ENCODE measurements at regions not wholly inside any gene's neighbourhood (a gene's known extent, or its start where the extent isn't known, plus 50 kb on each side); places are given as distances from the start of the nearest gene placed in this dataset.
"Not testable (repeated sequence)": the region's sequence is repeated elsewhere in the genome, so short reads cannot be mapped to it uniquely, and the experiment has no call there.

DNA sequence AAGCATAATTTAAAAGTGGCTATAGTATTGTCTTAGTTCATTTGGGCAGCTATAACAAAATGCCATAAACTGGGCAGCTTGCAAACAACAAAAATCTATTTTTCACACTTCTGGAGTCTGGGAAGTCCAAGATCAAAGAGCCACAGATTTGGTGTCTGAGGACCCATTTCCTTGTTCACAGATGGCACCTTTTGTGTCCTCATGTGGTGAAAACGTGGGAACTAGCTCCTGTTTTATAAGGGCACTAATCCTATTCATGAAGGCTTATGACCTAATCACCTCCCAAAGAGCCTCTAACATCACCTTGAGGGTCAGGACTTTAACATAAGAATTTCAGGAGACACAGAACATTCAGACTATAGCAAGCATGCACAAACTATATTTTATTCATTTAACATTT, 126.5 kb upstream of the WDFY3 start:
- ATAC-seq (no peak), DNase-seq (no peak)
- intact Hi-C loops (cut with micrococcal nuclease): no loop called here

DNA sequence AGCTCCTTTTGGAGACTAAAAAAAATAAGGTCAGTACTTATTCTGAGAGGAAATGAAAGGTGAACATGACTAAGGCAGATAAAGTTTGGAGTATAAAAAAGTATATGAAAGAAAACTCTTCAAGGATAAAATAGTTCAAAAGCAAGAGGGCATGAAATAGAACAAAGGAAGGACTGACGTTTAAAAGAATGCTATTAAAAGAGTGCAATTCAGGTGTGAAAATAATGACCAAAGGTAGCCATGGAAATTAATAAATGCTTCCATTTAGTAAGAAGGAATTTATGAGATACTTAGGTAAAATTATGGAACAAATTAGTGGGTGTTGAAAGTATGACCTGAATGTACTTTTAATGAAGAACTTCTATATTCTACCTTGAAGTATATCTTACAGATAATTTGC, 128.2 kb upstream of the WDFY3 start:
- intact Hi-C loops (cut with micrococcal nuclease): loop anchor here (5.0 kb wide), 1 partner anchor 123 kb away; no protein-coding TSS in a partner anchor
- no peak for ATAC-seq

DNA sequence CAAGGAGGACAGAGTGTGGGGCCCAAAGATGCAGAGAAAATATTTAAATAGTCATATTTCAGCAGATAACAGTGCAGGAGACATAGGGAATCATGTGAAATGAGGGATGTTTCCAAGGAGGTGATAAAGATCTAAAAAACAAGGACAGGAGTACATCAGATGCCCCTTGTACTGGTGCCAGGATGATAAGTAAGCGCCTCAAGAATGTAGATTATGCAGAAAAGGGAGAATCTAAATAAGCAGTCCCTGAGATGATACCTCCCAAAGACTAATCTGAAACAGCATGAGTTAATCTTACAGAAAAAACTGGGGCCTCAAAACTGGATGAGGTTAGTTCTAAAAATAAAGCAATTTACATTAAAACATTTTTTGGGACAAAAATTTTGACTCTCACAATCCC, 136.1 kb upstream of the WDFY3 start:
- intact Hi-C loops (cut with micrococcal nuclease): no loop called here
- ATAC-seq: no peak
- DNase-seq: no peak

More for the DNA sequence above, 128.2 kb upstream of the WDFY3 start:
- no peak for DNase-seq

DNA sequence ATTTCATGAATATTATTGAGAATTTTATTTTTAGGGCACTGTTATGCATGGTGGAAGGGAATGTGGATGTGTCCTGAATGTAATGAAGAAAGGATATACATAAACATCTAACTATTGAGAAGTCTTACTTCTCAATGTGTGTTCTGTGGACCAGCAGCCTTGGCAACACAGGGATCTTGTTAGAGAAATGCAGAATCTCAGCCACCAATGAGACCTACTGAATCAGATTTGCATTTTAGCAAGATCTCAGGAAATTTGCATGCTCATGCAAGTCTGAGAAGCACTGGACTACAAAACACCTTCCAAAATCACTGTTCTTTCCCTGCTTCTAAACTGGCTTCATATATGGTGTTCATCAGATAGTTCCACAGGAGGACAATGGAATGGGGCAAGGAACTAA, 139.7 kb upstream of the WDFY3 start:
- DNase-seq (no peak), ATAC-seq (no peak)
- intact Hi-C loops (cut with micrococcal nuclease): no loop called here

DNA sequence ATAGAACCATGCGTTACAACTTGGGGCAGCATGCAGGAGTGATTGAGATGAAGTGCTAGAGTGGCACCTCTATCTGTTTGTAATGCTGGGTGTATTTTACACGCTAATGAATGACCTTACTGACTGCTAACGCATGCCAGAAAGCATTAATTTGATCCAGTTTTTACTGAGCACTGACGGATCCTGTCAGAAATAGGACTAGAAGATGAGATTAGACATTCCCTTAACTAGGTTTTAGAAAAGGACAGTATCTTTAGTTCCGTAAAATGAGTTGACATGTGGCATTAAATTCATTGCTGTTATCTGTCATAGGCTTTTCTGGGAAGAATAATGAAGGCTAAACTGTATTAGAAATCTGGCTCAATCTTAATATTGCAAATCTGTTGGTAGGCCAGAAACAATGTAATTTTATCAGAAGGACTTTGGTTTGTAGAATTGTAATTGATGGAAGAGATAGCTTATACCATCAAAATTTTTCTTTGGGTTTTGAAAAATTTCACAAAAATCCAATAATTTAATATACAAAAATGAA, 140.4 kb upstream of the WDFY3 start:
- no peak for DNase-seq
- intact Hi-C loops (cut with micrococcal nuclease): no loop called here
- no peak for ATAC-seq

DNA sequence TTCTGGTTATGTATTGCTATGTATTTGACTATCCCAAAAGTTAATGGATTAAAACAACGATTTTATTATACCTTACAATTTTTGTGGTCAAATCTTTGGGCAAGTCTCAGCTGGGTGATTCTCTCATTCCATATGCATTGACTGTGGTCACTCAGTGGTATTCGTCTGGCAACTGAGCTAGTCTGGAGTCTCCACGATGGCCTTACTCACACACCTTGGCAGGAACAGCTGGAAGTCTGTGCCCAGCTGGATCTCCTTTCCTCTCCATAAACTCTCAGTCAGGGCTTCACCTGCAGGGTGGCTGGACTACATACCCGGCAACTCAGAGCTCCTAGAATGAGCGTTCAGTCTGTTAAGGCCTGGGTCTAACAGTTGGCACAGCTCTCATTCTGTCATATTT, 141.1 kb upstream of the WDFY3 start:
- ATAC-seq (no peak), DNase-seq (no peak)
- intact Hi-C loops (cut with micrococcal nuclease): no loop called here

DNA sequence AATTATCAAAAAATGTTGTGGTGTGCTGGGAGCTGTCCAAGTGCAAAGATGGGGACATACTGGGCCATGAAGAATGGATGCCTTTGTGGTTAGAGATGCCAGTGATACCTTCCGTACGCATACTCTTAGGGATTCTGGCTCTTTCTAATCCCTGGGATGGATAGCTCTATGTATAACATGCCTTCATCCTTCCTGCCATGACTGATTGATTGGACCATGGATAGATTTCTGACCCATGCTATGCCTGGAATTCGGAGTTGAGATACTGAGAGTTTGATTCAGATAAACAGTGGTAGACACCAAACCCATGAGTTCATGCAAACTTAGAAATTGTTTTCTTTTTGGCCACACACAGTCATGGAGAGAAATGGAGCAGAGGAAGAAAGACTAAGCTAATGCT, 147.2 kb upstream of the WDFY3 start:
- ATAC-seq (no peak), DNase-seq (no peak)
- intact Hi-C loops (cut with micrococcal nuclease): no loop called here

DNA sequence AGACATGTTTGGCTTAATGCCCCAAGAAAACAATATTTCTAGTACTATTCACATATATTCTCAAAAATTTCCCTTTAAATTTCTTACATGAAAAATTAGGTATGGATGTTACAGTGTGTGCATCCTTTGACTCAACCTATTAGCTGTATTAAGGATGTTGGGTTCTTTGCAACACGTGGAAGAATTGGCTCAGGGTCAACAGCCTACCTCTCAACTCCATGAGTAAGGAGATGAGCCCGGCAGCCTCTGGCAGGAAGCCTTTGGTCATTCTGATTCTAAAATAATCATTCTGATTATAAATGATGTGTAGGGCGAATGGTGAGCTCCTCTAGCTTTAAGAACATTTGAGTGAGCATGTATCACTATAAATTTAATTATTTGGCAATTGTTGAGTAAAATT, 148.0 kb upstream of the WDFY3 start:
- intact Hi-C loops (cut with micrococcal nuclease): no loop called here
- ATAC-seq: no peak
- DNase-seq: no peak

DNA sequence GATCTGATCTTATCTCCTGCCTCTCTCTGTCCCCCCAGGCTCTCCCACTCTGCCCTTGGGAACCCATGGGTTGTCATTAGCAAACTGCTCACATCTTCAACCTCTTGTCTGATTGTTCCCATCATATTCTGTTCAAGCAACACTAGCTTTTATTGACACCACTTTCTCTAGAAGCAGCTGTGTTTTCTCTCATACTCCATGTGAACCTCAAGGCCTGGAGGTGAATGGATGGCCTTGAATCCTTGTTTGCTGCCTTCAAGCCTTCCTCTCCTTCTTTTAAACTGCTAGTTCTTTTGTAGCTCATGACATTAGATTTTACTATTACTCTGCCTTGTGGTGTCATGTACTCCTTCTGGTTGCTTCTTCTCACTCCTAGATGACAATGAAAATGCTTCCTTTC, 149.5 kb upstream of the WDFY3 start:
- ATAC-seq (no peak), DNase-seq (no peak)

DNA sequence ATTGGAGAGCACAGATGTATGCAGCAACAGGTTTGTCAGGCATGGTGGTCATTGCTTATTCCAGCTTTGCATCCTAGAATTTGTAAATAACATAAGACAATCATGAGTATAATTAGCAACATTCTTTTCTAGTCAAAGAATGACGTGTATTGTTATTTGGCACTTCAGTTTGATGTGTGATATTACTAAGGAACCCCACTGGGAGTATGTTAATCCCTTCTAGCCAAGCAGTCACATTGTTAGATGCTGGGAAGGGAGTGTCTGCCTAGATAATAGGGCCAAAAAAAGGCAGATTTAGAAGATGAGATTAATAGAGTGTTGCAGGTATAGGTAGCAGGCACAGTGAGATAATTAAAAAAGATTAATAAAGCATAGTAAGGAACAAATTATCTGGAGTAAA, 159.2 kb upstream of the WDFY3 start:
- intact Hi-C loops (cut with micrococcal nuclease): no loop called here
- ATAC-seq: peak; percentile 17
- no peak for DNase-seq

More for the DNA sequence above, 149.5 kb upstream of the WDFY3 start:
- intact Hi-C loops (cut with micrococcal nuclease): no loop called here

DNA sequence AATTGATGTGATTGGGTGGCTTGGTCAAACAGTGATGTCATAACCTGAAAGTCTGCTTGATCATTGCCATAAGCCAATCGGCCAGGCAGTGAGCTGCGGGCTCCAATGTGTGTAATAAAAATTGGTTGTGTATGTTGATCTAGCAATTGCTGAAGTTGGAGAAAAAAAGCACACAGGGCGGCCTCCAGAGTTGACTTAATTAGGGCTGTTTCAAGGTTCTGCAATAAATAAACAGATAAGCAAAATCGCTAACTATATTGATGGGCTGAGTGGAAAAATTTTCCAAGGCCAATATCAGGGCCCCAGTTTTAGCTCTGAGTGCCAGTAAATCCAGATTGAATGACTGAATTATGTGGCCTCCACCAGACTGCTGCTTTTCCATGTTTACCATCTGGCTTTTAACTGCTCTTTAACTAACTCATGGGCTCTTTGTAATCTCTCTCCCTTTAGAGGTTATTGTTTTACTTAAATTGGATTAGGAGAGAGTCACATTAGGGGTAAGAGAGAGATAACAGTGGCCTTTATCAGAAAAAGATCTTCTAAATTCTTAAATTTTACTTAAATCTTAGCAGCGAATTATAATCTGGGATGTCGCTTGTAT, 160.6 kb upstream of the WDFY3 start:
- DNase-seq (no peak), ATAC-seq (no peak)
- intact Hi-C loops (cut with micrococcal nuclease): no loop called here

DNA sequence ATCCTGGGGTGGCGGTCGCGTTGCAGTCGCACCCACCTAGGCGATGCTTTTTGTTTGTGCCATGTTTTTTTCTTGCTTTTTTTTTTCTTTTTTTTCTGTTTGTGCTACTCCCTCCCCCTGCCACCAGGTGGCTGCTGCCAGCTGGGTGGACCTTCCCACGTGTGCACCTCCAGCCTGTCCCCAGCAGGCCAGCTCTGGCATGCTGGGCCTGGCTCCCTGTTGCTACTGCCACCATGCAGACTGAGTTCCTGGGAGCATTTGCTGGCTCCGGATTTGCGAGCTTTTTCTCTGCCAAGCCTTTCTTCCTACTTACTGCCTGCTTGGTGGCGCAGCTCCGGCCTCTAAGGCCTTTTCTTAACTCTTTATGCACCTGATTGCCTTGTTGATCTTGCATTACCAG, 161.2 kb upstream of the WDFY3 start:
- DNase-seq (peak; percentile 34), ATAC-seq (no peak)
- intact Hi-C loops (cut with micrococcal nuclease): no loop called here

DNA sequence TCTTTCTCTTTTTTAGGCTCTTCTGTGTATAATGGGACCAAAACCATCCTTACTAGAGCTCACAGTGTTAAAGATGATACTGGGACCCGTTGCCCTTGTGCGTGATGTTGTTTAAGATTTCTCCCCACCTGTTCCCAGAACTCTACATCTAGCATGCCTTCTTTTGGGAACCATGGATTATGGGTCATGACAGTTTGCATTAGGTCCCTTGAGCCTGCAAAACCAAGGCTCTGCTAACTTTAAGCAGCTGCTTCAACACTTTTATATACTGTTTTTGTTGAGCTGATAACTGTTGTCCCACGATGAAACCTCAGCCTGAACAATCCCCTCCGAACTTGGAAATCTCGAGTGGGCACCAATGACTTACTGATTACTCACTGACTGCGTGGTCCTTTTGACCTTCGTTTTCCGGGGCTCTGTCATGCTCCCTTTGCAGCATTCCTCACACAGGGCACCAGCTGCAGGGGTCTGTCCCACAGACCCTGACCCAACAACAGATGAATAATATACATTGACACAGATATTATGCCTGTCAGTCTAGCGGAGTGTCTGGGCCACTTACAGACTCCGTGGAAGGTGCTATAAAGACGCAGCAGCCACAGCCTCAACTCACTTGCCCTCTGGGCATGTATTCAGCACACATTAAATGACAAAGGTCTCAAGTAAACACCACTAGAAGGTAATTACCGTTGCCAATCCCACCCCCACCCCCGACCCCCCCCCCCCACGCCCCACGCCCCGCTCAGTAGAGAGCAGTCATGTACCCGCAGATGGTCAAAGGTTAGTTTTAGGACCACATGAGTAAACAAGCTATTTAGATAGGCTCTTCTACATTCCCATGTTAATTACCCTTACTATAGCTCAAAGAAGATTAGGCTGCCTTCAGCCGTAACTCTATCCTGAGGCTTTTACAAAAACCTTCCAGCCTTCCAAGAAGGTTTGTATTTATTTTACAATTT, 162.0 kb upstream of the WDFY3 start:
- DNase-seq: no peak
- intact Hi-C loops (cut with micrococcal nuclease): no loop called here
- no peak for ATAC-seq

DNA sequence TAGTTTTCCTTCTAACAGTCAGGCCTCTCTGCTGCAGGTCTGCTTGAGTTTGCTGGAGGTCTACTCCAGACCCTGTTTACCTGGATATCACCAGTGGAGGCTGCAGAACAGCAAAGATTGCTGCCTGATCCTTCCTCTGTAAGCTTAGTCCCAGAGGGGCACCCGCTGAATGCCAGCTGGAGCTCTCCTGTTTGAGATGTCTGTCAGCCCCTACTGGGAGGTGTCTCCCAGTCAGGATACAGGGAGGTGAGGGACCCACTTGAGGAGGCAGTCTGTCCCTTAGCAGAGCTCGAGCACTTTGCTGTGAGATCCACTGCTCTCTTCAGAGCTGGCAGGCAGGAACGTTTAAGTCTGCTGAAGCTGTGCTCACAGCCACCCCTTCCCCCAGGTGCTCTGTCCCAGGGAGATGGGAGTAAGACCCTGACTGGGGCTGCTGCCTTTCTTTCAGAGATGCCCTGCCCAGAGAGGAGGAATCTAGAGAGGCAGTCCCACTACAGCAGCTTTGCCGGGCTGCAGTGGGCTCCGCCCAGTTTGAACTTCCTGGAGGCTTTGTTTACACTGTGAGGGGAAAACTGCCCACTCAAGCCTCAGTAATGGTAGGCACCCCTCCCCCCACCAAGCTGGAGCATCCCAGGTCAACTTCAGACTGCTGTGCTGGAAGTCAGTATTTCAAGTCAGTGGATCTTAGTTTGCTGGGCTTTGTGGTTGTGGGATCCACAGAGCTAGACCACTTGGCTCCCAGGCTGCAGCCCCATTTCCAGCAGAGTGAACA, 163.1 kb upstream of the WDFY3 start:
- DNase-seq: peak; percentile 38
- intact Hi-C loops (cut with micrococcal nuclease); ATAC-seq: not testable (repeated sequence)

DNA sequence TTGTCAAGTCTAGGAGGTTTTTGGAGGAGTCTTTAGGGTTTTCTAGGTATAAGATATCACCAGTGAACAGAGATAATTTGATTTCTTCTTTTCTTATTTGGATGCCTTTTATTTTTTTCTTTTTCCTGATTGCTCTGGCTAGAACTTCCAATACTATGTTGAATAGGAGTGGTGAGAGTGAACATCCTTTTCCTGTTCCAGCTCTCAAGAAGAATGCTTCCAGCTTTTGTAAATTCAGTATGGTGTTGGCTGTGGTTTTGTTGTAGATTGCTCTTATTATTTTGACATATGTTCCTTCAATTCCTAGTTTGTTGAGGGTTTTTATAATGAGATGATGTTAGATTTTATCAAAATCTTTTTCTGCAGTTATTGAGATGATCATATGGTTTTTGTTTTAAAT, 165.6 kb upstream of the WDFY3 start:
- intact Hi-C loops (cut with micrococcal nuclease): no loop called here
- ATAC-seq: peak; percentile 64
- DNase-seq: no peak

DNA sequence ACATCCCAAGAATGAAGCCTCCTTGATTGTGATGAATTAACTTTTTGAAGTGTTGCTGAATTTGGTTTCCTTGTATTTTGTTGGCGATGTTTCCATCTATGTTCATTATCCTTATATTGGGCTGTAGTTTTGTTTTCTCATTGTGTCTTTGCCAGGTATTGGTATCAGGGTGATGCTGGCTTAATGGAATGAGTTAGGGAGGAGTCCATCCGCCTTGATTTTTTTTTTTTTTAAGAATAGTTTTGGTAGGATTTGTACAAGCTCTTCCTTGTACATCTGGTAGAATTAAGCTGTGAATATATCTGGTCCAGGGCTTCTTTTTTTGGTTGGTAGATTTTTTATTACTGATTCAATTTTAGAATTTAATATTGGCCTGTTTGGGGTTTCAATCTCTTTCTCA, 166.1 kb upstream of the WDFY3 start:
- DNase-seq (no peak), ATAC-seq (peak; percentile 32)
- intact Hi-C loops (cut with micrococcal nuclease): no loop called here

DNA sequence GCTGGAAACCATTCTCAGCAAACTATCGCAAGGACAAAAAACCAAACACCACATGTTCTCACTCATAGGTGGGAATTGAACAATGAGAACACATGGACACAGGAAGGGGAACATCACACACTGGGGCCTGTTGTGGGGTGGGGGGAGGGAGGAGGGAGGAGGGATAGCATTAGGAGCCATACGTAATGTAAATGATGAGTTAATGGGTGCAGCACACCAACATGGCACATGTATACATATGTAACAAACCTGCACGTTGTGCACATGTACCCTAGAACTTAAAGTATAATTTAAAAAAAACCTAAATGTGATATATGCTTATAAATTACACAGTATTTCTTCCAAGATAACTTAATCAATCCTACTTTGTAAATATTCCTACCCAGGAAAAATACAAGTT, 173.3 kb upstream of the WDFY3 start:
- not testable (repeated sequence) for ATAC-seq
- intact Hi-C loops (cut with micrococcal nuclease): loop anchor here (10.0 kb wide), 2 partner anchors 225 to 825 kb away; no protein-coding TSS in a partner anchor

DNA sequence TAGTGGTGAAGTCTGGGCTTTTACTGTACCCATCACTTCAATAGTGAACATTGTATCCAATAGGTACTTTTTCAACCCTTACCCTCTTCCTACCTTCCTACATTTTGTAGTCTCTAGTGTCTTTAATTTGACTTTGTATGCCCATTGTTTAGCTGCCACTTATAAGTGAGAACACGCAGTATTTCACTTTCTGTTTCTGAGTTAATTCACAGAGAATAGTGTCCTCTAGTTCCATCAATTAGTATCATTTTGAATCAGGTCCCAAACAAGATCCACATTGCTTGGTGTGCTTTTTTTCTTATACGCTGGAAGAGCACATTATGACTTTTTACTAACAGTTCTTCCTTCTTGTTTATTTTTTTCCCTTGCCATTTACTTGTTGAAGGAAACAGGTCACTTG, 176.0 kb upstream of the WDFY3 start:
- no peak for ATAC-seq
- intact Hi-C loops (cut with micrococcal nuclease): loop anchor here (10.0 kb wide), 2 partner anchors 222 to 822 kb away; no protein-coding TSS in a partner anchor
- no peak for DNase-seq

More for the DNA sequence above, 173.3 kb upstream of the WDFY3 start:
- DNase-seq: not testable (repeated sequence)

DNA sequence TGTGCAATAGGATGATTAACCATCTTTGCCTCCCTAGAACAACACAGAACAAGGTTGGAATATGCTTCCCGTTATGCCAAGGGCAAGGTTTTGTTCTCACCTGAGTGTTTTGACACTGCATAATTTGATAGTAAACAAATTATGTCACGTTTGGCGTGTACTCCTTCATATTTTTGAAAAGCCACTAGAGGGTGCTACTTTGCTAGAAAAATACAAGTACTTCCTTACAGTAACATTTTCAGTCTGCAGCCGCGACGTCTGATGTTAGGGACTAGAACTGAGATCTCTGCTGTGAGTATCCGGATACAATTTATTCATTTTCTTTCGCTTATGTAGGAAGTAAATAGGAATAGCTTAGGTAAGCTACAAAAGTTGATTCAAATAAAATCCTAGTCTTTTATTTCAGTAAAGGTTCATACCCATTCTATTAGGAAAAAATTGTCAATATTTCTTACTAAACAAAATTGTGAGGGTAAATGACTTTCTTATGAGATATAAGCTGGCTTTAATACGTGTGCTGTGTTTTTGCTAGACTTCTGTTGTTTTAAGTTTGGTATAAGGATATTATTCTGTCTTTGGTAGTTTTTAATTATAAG, 181.1 kb upstream of the WDFY3 start:
- DNase-seq: peak; percentile 69
- ATAC-seq: peak; percentile 79
- intact Hi-C loops (cut with micrococcal nuclease): loop anchor here (5.0 to 10.0 kb wide), 3 partner anchors 217 to 817 kb away; no protein-coding TSS in a partner anchor
